Activated CD8-positive, alpha-beta T cell treated with anti-CD3 and anti-CD28 coated beads for 36 hours (primary cell): ENCODE measurements at regions not wholly inside any gene's neighbourhood (a gene's known extent, or its start where the extent isn't known, plus 50 kb on each side); places are given as distances from the start of the nearest gene placed in this dataset.

Experiments
- ATAC-seq: fragments of 200-7000 bp; cut with Tn5 transposase; one replicate; pipeline ENCODE4 v1.10.0; 2021; ENCODE audit warnings: mild to moderate bottlenecking, moderate library complexity
- CTCF ChIA-PET: fragments of 350-600 bp; sonication (Branson Sonifier 250); formaldehyde crosslinking; loops from one replicate; lab custom pipeline; 2021; ENCODE audit warnings: antibody characterized with exemption; lab: Charles Lee
- POLR2A ChIA-PET: fragments of 350-600 bp; sonication (Branson Sonifier 250); formaldehyde crosslinking; loops from one replicate; lab custom pipeline; 2021; ENCODE audit warnings: antibody characterized with exemption; lab: Charles Lee
- DNase-seq: peaks from one replicate; pipeline ENCODE4 v3.0.0-alpha.2; 2020
- H3K27ac Mint-ChIP-seq: one replicate; pipeline ENCODE4 v1.8.0; 2021; ENCODE audit warnings: mild to moderate bottlenecking, mixed read lengths
- H3K27me3 Mint-ChIP-seq: one replicate; pipeline ENCODE4 v1.8.0; 2021; ENCODE audit warnings: mixed read lengths
- H3K36me3 Mint-ChIP-seq: one replicate; pipeline ENCODE4 v1.8.0; 2021; ENCODE audit warnings: low read depth, mixed read lengths
- H3K4me1 Mint-ChIP-seq: one replicate; pipeline ENCODE4 v1.8.0; 2021; ENCODE audit warnings: low read depth, mixed read lengths
- H3K4me3 Mint-ChIP-seq: one replicate; pipeline ENCODE4 v1.8.0; 2021; ENCODE audit warnings: mild to moderate bottlenecking, moderate library complexity, mixed read lengths
- H3K9me3 Mint-ChIP-seq: one replicate; pipeline ENCODE4 v1.8.0; 2021; ENCODE audit warnings: mixed read lengths
- intact Hi-C: fragments of 100-400 bp; cut with micrococcal nuclease; formaldehyde crosslinking; loops from one replicate; pipeline ENCODE4 v1.10.0; 2022
- TF ChIP-seq, protein P1 (sequence below): fragments of 200-600 bp; IDR thresholded peaks from one replicate; pipeline ENCODE4 v1.8.0; 2022; ENCODE audit warnings: antibody characterized with exemption, mild to moderate bottlenecking

DNA sequence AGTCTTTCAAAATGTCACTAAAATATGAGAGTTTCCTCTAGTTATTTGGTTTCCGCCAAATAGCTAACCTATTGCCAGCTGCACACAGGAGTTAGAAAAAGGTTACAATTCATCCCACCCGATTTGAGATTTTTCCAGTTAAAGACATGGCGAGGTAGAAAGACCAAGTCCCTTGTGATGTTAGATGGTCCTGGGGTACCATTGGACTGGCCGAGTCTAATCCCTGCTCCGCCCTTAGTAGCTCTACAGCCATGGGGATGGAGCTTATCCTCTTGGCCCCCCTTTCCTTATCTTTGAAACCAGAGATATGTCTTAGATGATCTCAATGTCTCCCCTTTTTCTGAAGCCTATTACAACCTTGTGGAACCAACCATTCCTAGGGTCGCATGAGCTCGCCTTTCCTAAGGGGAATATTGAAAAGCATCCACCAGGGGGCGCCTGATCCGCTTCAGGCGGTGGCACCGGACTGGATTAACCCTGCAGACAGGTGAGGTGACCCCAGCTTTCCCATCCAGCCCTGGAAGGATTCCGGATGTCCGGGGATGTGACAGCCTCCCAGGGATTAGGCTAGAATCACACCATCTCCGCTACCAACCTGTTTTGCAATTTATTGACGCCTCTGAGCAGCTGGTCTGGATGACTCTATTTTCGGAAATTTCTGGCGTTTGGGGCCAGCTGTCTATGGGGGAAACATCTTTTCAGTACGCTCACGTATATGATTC, 68.3 kb upstream of the SIM2 start:
- peaks cover 2% of the 10 kb centered on the region for H3K9me3 Mint-ChIP-seq
- ATAC-seq: peak; percentile 37
- intact Hi-C loops: loop anchor here (5.0 kb wide), 1 partner anchor 297 kb away; no protein-coding TSS in a partner anchor
- no peaks in the 10 kb centered on the region for H3K4me1 Mint-ChIP-seq
- peak; percentile 77 for DNase-seq
- no peak overlapping the region for H3K4me3 Mint-ChIP-seq
- H3K27me3 Mint-ChIP-seq: peaks cover 3% of the 10 kb centered on the region
- CTCF ChIA-PET: interaction anchor here (0.6 to 2.5 kb wide), 59 partner anchors 11 to 407 kb away, joined by 3 to 29 read pairs (median 4); no protein-coding TSS in a partner anchor
- TF ChIP-seq, protein P1, sequence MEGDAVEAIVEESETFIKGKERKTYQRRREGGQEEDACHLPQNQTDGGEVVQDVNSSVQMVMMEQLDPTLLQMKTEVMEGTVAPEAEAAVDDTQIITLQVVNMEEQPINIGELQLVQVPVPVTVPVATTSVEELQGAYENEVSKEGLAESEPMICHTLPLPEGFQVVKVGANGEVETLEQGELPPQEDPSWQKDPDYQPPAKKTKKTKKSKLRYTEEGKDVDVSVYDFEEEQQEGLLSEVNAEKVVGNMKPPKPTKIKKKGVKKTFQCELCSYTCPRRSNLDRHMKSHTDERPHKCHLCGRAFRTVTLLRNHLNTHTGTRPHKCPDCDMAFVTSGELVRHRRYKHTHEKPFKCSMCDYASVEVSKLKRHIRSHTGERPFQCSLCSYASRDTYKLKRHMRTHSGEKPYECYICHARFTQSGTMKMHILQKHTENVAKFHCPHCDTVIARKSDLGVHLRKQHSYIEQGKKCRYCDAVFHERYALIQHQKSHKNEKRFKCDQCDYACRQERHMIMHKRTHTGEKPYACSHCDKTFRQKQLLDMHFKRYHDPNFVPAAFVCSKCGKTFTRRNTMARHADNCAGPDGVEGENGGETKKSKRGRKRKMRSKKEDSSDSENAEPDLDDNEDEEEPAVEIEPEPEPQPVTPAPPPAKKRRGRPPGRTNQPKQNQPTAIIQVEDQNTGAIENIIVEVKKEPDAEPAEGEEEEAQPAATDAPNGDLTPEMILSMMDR: peak; percentile 87
- H3K36me3 Mint-ChIP-seq: no peaks in the 10 kb centered on the region
- POLR2A ChIA-PET: interaction anchor here (0.7 kb wide), 1 partner anchor 55 kb away, joined by 3 read pairs; no protein-coding TSS in a partner anchor
- H3K27ac Mint-ChIP-seq: no peak overlapping the region

DNA sequence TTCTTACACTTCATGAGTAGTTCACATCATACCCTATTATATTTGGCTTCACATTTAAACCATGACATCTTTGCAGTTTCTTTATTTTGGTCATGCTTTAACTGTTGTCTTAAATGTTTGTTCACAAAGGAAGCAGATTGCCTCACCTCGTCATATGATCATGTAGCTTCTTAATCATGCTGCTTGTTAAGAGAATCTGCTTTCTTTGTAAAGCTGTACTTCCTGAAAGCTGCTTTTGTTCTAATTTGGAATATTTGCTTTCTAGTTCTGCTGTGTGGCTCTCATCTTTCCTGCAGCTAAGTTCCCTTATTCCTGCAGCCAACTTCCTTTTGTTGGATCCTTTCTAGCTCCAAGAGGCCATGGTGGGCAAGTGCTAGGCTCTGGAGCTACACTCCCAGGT, 62.9 kb upstream of the SIM2 start:
- DNase-seq (no peak), ATAC-seq (no peak)
- CTCF ChIA-PET: no interaction called here
- POLR2A ChIA-PET: no interaction called here
- H3K27me3 Mint-ChIP-seq: peaks cover 1% of the 10 kb centered on the region
- no peak overlapping the region for H3K4me3 Mint-ChIP-seq
- intact Hi-C loops: no loop called here
- H3K36me3 Mint-ChIP-seq: no peaks in the 10 kb centered on the region
- TF ChIP-seq, protein P1: no peak
- peaks cover 7% of the 10 kb centered on the region for H3K4me1 Mint-ChIP-seq
- peaks cover 18% of the 10 kb centered on the region for H3K9me3 Mint-ChIP-seq
- H3K27ac Mint-ChIP-seq: no peak overlapping the region

DNA sequence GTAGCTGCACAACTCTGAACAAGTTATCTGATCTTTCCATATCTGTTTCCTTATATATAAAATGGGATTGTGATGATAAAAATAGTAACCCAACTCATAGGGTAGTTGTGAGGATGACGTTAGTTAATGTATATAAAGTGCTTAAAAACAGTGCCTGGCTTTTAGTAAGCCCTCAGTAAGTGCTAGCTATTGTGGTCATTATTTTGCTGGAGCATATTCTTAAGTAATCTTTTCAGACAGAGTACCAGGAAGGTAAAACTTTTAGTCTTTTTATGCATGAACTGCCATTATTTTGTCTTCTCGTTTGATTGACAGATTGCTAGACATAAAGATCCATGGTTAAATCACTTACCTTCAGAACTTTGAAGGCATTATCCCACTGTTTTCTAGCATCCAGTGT, 62.5 kb upstream of the SIM2 start:
- no peak overlapping the region for H3K27ac Mint-ChIP-seq
- TF ChIP-seq, protein P1: no peak
- intact Hi-C loops: no loop called here
- POLR2A ChIA-PET: no interaction called here
- H3K36me3 Mint-ChIP-seq: no peaks in the 10 kb centered on the region
- ATAC-seq (no peak), DNase-seq (no peak)
- peaks cover 7% of the 10 kb centered on the region for H3K4me1 Mint-ChIP-seq
- no peak overlapping the region for H3K4me3 Mint-ChIP-seq
- H3K27me3 Mint-ChIP-seq: peaks cover 1% of the 10 kb centered on the region
- H3K9me3 Mint-ChIP-seq: peaks cover 18% of the 10 kb centered on the region
- CTCF ChIA-PET: no interaction called here

DNA sequence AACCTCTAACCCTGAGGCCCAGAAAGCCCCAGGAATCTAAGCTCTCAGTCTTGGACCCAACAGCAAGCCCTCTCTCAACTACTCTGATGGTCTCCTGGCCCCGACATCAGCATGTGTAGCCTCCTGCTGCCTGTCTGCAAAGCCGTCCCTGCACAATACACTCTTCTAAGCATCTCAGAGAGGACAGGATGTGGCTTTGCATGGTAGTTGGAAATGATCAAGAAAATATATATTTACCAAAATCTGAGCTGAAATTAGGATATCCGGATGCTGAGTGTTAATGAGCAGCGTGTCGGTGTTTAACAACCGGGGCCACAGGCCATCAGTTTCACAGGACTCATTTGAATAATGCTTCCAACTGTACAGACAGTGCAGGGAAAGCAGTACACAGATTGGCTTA, 59.1 kb upstream of the SIM2 start:
- TF ChIP-seq, protein P1: no peak
- H3K36me3 Mint-ChIP-seq: no peaks in the 10 kb centered on the region
- peaks cover 1% of the 10 kb centered on the region for H3K27me3 Mint-ChIP-seq
- CTCF ChIA-PET: interaction anchor here (4.1 kb wide), 1 partner anchor 9 kb away, joined by 17 read pairs; no protein-coding TSS in a partner anchor
- H3K27ac Mint-ChIP-seq: no peak overlapping the region
- POLR2A ChIA-PET: no interaction called here
- peaks cover 18% of the 10 kb centered on the region for H3K9me3 Mint-ChIP-seq
- intact Hi-C loops: no loop called here
- DNase-seq (no peak), ATAC-seq (no peak)
- H3K4me3 Mint-ChIP-seq: no peak overlapping the region
- peaks cover 7% of the 10 kb centered on the region for H3K4me1 Mint-ChIP-seq

DNA sequence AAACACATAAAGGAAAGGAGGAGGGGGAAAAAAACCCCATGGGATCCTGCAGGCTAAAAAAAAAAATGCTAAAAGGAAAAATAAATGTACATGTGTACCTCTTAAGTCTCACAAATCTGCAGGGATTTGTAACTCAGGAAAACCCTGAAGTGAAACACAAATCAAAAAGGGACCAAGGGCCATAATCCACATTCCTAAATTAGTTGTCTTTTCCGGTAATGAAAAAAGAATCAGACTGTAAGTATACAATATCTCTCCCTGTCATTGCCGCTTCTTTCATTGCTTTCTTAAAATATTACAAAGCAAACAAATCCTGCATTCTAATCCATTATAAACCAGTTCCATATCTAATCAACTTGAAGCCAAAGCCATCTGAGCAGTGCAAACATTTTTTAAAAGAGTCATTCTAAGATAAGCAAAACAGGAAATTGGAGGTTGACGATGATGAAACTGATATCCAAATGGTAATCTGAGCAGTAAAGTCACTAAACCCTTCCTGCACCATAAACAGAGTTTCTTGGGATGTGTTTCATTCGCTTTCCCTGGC, 58.7 kb upstream of the SIM2 start:
- Mint-ChIP-seq H3K27me3 (peaks cover 1% of the 10 kb centered on the region), H3K4me3 (no peak overlapping the region), H3K36me3 (no peaks in the 10 kb centered on the region), H3K4me1 (peaks cover 7% of the 10 kb centered on the region), H3K27ac (no peak overlapping the region), H3K9me3 (peaks cover 18% of the 10 kb centered on the region)
- intact Hi-C loops: no loop called here
- ATAC-seq: no peak
- DNase-seq: no peak
- ChIA-PET CTCF (interaction anchor here (4.1 kb wide), 1 partner anchor 10 kb away, joined by 17 read pairs; no protein-coding TSS in a partner anchor), POLR2A (no interaction called here)
- TF ChIP-seq, protein P1: no peak
